ENCODE measurements at regions not wholly inside any gene's neighbourhood (a gene's known extent, or its start where the extent isn't known, plus 50 kb on each side); places are given as distances from the start of the nearest gene placed in this dataset.

GRCh38 chr13:105200181-105200580, 1335.3 kb downstream of the EFNB2 start:
- no peaks in the 10 kb centered on the region for H3K27me3 ChIP-seq (ENCODE audit: low read depth)
- no peak for DNase-seq
- TF ChIP-seq CTCF (IDR thresholded peaks at IDR 0.05), result no peak
- no peak overlapping the region for H3K27ac ChIP-seq
- intact Hi-C loops (cut with DNase I), result no loop called here
- H3K36me3 ChIP-seq, result no peaks in the 10 kb centered on the region
- H3K9me3 ChIP-seq, result no peaks in the 10 kb centered on the region
- ATAC-seq, result no peak
- H3K4me1 ChIP-seq, result no peaks in the 10 kb centered on the region
- no peak overlapping the region for H3K4me3 ChIP-seq

- no peak for TF ChIP-seq CTCF (IDR thresholded peaks at IDR 0.05)
- H3K36me3 ChIP-seq, result no peaks in the 10 kb centered on the region
- DNase-seq, result no peak
- H3K9me3 ChIP-seq, result no peaks in the 10 kb centered on the region
- intact Hi-C loops (cut with DNase I), result no loop called here
- ATAC-seq, result peak; percentile 43 to 62
- no peak overlapping the region for H3K4me3 ChIP-seq
- H3K27ac ChIP-seq, result no peak overlapping the region
- H3K27me3 ChIP-seq (ENCODE audit: low read depth), result no peaks in the 10 kb centered on the region
- H3K4me1 ChIP-seq, result no peaks in the 10 kb centered on the region
Observed at GRCh38 chr13:105196052-105196451, 1339.4 kb downstream of the EFNB2 start.

- no peak for TF ChIP-seq CTCF (IDR thresholded peaks at IDR 0.05)
- Histone ChIP-seq H3K9me3 (no peaks in the 10 kb centered on the region), H3K4me1 (no peaks in the 10 kb centered on the region), H3K4me3 (no peak overlapping the region), H3K27ac (no peak overlapping the region), H3K27me3 (ENCODE audit: low read depth) (no peaks in the 10 kb centered on the region), H3K36me3 (no peaks in the 10 kb centered on the region)
- ATAC-seq, result no peak
- DNase-seq, result no peak
- intact Hi-C loops (cut with DNase I), result no loop called here
Observed at GRCh38 chr13:105193026-105193425, 1342.4 kb downstream of the EFNB2 start.

GRCh38 chr13:105184201-105184600, 1351.3 kb downstream of the EFNB2 start:
- intact Hi-C loops (cut with DNase I), result no loop called here

GRCh38 chr13:105177265-105177900, 1358.1 kb downstream of the EFNB2 start:
- TF ChIP-seq CTCF (IDR thresholded peaks at IDR 0.05), result no peak
- Histone ChIP-seq H3K4me1 (no peaks in the 10 kb centered on the region), H3K27me3 (ENCODE audit: low read depth) (no peaks in the 10 kb centered on the region), H3K4me3 (no peak overlapping the region), H3K9me3 (no peaks in the 10 kb centered on the region), H3K36me3 (no peaks in the 10 kb centered on the region), H3K27ac (no peak overlapping the region)
- intact Hi-C loops (cut with DNase I), result no loop called here
- ATAC-seq (peak; percentile 60 to 64), DNase-seq (no peak)

More at GRCh38 chr13:105184201-105184600, 1351.3 kb downstream of the EFNB2 start:
- DNase-seq, result no peak
- Histone ChIP-seq H3K4me3 (no peak overlapping the region), H3K9me3 (no peaks in the 10 kb centered on the region), H3K27me3 (ENCODE audit: low read depth) (no peaks in the 10 kb centered on the region), H3K36me3 (no peaks in the 10 kb centered on the region), H3K4me1 (no peaks in the 10 kb centered on the region), H3K27ac (no peak overlapping the region)
- TF ChIP-seq CTCF (IDR thresholded peaks at IDR 0.05), result no peak
- no peak for ATAC-seq
